HG02852 (cell line): ENCODE measurements at regions not wholly inside any gene's neighbourhood (a gene's known extent, or its start where the extent isn't known, plus 50 kb on each side); places are given as distances from the start of the nearest gene placed in this dataset.

Experiments used
- ATAC-seq: cut with Tn5 transposase; IDR thresholded peaks from one replicate; pipeline ENCODE4 v1.9.1; 2021; ENCODE audit warnings: mild to moderate bottlenecking, moderate library complexity; ENCODE audit not compliant: unreplicated experiment

- no peak for ATAC-seq
These were observed 472.6 kb downstream of the SNAPC1 start for GRCh38 chr14:62234849-62235248.

DNA sequence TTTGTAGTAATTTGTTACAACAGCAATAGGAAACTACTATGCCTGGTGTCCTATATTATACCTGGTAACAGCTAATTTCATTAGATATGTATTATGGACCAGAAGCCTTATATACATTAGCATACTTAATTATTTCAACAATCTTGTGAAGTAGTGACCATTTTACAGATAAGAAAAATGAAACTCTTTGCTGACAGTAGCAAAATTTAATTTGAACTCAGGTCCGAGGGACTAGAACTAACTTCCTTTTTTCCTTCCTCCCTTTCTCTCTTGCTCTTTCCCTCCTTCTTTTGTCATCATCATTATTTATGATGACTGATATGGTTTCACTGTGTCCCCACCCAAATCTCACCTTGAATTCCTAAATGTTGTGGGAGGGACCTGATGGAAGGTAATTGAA is 482.0 kb downstream of the SNAPC1 start:
- ATAC-seq: no peak

DNA sequence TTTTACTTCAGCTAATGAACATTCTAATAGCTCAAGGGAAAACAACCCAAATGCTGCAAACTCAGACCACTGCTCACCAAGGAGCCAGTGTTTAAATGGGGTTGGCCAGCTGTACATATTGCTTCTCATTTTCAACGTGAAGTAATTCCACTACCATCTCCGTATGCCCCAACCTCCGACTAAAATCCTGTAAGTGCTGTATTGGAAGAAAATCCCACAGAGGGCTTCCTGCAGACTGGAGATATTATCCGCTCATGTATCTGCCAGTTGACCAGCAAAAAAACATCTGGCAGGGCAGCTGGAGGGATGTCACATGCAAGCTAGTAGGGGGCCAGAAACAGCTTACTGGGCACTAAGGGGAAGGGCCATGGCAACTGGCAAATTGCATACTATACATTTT is 485.0 kb downstream of the SNAPC1 start:
- no peak for ATAC-seq

- ATAC-seq: no peak
These were observed 489.0 kb downstream of the SNAPC1 start for GRCh38 chr14:62251237-62251636.

GRCh38 chr14:62253171-62253570 is 491.0 kb downstream of the SNAPC1 start:
- no peak for ATAC-seq

GRCh38 chr14:62253911-62254310 is 491.7 kb downstream of the SNAPC1 start:
- no peak for ATAC-seq

- ATAC-seq: no peak
These were observed 507.0 kb downstream of the SNAPC1 start for GRCh38 chr14:62269204-62269603.

DNA sequence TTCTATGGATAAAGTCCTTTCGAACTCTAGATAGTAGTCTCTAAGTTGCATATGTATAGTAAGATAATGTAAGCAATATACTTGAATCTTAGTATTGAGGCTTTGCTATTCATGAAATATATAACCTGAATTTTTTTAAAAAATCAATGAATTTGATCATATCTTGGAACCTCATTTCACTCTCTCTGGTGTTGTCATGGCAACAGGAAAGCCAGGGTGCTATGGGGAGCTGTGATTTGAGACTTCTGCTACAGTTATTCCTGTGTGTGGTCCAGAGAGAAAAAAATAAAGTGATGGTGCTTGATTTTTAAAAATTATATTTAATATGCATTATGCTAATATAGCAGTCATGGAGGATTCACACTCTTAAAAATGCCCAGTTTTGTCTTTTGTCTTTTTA is 508.0 kb downstream of the SNAPC1 start:
- no peak for ATAC-seq

GRCh38 chr14:62280366-62280765 is 518.1 kb downstream of the SNAPC1 start:
- no peak for ATAC-seq

DNA sequence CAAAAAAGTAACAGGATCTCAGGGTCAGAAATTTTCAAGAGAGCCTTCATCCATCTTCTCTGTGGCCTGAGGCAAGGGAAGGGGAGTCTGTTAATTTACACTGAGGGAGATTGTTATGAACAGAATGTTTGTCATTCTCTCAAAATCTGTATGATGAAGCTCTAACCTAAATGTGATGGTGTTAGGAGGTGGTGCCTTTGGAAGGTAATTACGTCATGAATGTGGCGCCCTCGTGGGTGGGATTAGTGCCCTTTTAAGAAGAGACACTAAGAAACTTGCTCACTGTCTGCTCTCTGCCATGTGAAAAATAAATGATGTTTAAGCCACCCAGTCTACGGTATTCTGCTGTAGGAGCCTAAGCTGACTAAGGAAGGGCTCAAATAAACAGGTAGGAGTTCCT is 521.6 kb downstream of the SNAPC1 start:
- ATAC-seq: no peak

DNA sequence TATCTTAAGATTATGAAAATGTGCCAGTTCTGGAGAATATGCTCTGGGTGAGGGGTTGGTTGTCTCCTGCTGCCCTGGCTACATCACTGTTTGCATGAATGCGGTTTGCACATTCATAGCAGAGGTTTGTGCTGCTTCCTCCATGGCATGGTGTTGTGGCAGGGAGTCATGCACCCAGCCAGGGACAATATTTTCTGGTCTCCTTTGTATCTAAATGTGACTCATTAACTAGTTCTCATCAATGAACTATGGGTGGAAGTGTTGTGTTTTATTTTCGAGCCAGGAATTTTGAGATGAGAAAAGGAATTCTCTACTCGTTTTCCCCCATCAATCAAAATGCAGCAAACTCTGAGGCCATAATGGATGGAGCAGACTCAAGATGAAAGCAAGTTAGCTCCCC is 527.3 kb downstream of the SNAPC1 start:
- ATAC-seq: no peak

DNA sequence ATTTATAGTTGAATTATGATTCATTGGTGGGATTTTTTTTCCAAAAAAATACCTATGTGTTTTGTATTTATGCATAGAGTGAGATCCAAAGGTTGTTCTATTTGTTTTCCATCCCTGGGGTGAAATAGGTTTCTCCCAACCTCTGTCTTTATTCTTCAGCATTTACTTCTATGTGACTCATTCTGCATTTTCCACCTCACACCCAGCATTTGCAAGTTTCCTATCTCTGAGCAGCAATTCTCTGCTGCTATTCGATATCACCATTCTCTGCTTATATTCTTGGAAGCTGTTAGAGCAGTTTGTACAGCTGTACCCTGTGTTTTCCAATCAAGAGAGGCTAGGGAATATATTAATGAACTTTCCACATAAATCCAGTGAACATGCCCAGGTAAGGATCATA is 538.9 kb downstream of the SNAPC1 start:
- no peak for ATAC-seq

DNA sequence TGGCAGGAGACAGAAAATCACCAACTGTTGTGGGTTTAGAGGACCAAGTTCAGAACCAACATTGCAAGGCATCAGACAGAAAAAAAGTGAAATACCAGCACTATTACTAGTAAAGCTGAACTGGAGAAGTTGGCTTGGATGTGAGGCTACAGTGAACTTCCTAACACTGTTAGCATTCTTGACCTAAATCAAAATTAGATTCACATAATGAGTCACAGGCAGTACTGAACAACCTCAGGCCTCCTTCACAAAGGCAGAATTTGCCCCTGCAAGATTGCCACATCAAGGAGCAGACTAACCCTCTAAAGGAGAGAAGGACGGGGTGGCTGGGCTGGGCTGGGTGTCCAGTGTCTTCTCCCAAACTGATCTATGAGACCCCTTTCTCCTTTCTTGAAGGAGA is 539.7 kb downstream of the SNAPC1 start:
- ATAC-seq: no peak

DNA sequence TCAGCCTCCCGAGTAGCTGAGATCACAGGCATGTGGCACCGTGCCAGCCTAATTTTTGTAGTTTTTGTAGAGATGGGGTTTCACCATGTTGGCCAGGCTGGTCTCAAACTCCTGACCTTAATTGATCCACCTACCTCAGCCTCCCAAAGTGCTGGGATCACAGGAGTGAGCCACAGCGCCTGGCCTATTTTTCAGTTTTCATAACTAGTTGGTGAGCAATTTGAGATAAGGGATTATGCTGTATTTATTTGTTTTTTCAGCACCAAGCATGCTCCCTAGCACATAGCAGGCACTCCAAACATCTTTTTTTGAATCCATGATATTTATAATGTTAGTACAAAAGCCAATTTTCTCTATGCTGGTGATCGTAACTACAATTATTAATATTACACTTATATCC is 541.2 kb downstream of the SNAPC1 start:
- no peak for ATAC-seq

- ATAC-seq: no peak
These were observed 542.0 kb downstream of the SNAPC1 start for GRCh38 chr14:62304257-62304656.

DNA sequence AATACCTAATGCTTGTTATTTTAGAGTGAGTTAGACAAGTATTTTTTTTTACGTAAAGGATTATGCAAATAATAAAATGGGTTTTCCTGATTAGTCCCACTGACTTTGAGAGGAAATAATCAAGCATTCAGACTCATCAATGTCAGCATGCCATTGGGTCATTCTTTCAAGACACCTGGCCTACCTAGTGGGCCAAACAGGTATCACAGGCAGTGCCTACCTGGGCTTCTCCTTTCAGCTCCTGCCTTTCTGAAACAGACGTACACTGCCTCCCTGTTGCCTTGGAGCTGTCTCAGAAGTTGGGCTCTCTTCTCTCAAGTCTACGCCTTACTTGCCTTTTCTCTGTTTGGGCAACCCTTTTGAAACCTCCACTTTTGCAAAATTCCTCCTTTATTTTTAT is 545.6 kb downstream of the SNAPC1 start:
- no peak for ATAC-seq

GRCh38 chr14:62308316-62308715 is 546.1 kb downstream of the SNAPC1 start:
- no peak for ATAC-seq

DNA sequence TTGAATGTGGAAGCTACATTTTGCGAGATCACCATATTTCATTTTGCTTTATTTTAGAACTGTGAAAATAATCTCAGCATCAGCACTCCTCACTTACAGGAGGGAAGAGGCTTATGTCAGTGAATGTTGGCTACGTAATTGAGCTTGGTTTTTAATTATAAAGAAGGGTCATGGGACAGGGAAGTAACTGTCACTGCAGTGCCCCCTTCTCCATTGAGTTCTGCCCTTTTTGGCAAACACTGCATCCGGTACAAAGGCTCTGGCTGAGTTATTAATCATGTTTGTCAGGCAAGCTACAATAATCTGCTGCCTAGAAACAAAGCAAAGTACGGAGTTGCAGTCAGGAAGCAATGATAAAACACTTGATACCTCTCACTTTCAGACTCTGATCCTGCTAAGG is 546.7 kb downstream of the SNAPC1 start:
- no peak for ATAC-seq

- ATAC-seq: no peak
These were observed 551.0 kb downstream of the SNAPC1 start for GRCh38 chr14:62313212-62313611.

DNA sequence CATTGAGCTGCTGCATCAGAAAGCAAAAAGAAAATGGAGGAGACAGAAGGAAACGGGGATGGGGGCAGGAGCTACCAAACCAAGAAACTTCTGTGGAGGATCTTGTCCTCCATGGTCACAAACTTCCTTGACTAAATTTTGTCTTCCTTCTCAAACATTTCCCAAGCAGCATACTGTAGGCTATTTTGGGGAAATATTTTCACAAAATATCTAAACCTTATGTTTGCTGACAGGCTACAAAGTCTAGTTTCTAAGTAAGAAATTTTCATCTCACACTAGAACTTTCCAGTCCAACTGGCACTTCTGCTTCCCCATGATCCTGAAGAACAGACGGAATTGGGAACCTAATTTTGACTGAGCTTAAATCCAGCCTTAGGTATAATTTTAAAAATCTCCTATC is 552.0 kb downstream of the SNAPC1 start:
- ATAC-seq: no peak

- no peak for ATAC-seq
These were observed 552.7 kb downstream of the SNAPC1 start for GRCh38 chr14:62314871-62315270.

- ATAC-seq: no peak
These were observed 553.4 kb downstream of the SNAPC1 start for GRCh38 chr14:62315631-62316030.

DNA sequence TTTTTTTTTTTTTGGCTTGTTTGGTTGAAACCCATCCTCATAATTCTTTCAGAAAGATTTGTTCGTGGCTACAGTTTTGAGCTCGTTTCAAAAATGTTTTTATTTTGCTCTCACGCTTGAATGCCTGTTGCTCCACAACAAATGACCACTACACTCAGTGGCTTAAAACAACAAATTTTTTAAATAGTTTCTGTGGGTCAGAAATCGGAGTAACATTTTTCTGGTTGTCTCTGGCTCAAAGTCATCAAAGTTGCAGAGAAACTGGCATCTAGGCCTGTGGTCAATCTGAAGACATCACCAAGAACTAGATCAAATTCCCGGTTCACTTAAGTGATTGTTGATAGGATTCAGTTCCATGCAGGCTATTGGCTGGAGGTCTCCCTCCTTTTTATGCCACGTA is 560.0 kb downstream of the SNAPC1 start:
- no peak for ATAC-seq

GRCh38 chr14:62329427-62329826 is 567.2 kb downstream of the SNAPC1 start:
- ATAC-seq: no peak
